ENCODE measurements at regions not wholly inside any gene's neighbourhood (a gene's known extent, or its start where the extent isn't known, plus 50 kb on each side); places are given as distances from the start of the nearest gene placed in this dataset.

GRCh38 chr9:84447305-84447704, 106.7 kb upstream of the SLC28A3 start:
- no peaks in the 10 kb centered on the region for H3K4me1 ChIP-seq (ENCODE audit: insufficient read depth, low read length, severe bottlenecking)
- H3K9me3 ChIP-seq (ENCODE audit: low read length) = no peaks in the 10 kb centered on the region
- H3K36me3 ChIP-seq (ENCODE audit: insufficient read depth, low read length) = no peaks in the 10 kb centered on the region
- H3K27me3 ChIP-seq (ENCODE audit: insufficient read depth, low read length) = no peaks in the 10 kb centered on the region
- no peaks in the 10 kb centered on the region for H4K20me1 ChIP-seq (ENCODE audit: insufficient read depth, low read length)
- H2AFZ ChIP-seq (ENCODE audit: low read length) = no peak overlapping the region
- no peaks in the 10 kb centered on the region for H3K79me2 ChIP-seq (ENCODE audit: insufficient read depth, low read length)
- H3K4me3 ChIP-seq (ENCODE audit: low read depth, low read length, poor library complexity, severe bottlenecking) = no peak overlapping the region
- H3K4me2 ChIP-seq (ENCODE audit: low read length) = no peak overlapping the region
- no peak overlapping the region for H3K9ac ChIP-seq (ENCODE audit: low read length)
- H3K27ac ChIP-seq (ENCODE audit: low read depth, low read length, poor library complexity, severe bottlenecking) = no peak overlapping the region
- no peaks in the 10 kb centered on the region for H3K9me2 ChIP-seq (ENCODE audit: low read depth, low read length)
- TF ChIP-seq, protein P1, sequence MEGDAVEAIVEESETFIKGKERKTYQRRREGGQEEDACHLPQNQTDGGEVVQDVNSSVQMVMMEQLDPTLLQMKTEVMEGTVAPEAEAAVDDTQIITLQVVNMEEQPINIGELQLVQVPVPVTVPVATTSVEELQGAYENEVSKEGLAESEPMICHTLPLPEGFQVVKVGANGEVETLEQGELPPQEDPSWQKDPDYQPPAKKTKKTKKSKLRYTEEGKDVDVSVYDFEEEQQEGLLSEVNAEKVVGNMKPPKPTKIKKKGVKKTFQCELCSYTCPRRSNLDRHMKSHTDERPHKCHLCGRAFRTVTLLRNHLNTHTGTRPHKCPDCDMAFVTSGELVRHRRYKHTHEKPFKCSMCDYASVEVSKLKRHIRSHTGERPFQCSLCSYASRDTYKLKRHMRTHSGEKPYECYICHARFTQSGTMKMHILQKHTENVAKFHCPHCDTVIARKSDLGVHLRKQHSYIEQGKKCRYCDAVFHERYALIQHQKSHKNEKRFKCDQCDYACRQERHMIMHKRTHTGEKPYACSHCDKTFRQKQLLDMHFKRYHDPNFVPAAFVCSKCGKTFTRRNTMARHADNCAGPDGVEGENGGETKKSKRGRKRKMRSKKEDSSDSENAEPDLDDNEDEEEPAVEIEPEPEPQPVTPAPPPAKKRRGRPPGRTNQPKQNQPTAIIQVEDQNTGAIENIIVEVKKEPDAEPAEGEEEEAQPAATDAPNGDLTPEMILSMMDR (IDR thresholded peaks at IDR 0.05; ENCODE audit: low read length) = no peak
- no peak for TF ChIP-seq EZH2 (IDR thresholded peaks at IDR 0.05; ENCODE audit: borderline replicate concordance, low read length)
- no peaks in the 10 kb centered on the region for H3F3A ChIP-seq (ENCODE audit: insufficient read depth, low read length)

DNA sequence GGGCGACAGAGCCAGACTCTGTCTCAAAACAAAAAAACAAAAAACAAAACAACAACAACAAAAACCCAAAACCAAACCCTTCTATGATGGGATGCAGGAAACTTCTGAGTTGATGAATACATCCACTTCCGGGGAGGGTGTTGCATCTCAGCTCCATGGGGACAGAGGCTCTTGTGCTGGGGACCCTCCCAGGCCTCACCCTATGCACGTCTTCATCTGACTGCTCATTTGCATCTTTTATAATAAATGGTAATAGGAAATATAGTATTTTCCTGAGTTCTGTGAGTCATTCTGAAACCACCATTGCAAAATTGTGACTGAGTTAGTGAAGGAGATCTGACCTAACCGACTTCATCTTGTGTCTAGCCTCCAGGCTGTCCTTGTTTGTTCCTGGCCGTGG, 109.5 kb upstream of the SLC28A3 start:
- H3K4me1 ChIP-seq (ENCODE audit: insufficient read depth, low read length, severe bottlenecking) = no peaks in the 10 kb centered on the region
- H3K9me3 ChIP-seq (ENCODE audit: low read length) = no peaks in the 10 kb centered on the region
- no peaks in the 10 kb centered on the region for H3F3A ChIP-seq (ENCODE audit: insufficient read depth, low read length)
- TF ChIP-seq, protein P1 (IDR thresholded peaks at IDR 0.05; ENCODE audit: low read length) = no peak
- no peak for TF ChIP-seq EZH2 (IDR thresholded peaks at IDR 0.05; ENCODE audit: borderline replicate concordance, low read length)
- H3K36me3 ChIP-seq (ENCODE audit: insufficient read depth, low read length) = no peaks in the 10 kb centered on the region
- H3K79me2 ChIP-seq (ENCODE audit: insufficient read depth, low read length) = no peaks in the 10 kb centered on the region
- H3K9me2 ChIP-seq (ENCODE audit: low read depth, low read length) = no peaks in the 10 kb centered on the region
- no peak overlapping the region for H2AFZ ChIP-seq (ENCODE audit: low read length)
- H4K20me1 ChIP-seq (ENCODE audit: insufficient read depth, low read length) = no peaks in the 10 kb centered on the region
- no peak overlapping the region for H3K27ac ChIP-seq (ENCODE audit: low read depth, low read length, poor library complexity, severe bottlenecking)
- no peak overlapping the region for H3K4me3 ChIP-seq (ENCODE audit: low read depth, low read length, poor library complexity, severe bottlenecking)
- no peak overlapping the region for H3K4me2 ChIP-seq (ENCODE audit: low read length)
- no peak overlapping the region for H3K9ac ChIP-seq (ENCODE audit: low read length)
- H3K27me3 ChIP-seq (ENCODE audit: insufficient read depth, low read length) = no peaks in the 10 kb centered on the region

- Histone ChIP-seq H3K9ac (ENCODE audit: low read length) (no peak overlapping the region), H3K4me1 (ENCODE audit: insufficient read depth, low read length, severe bottlenecking) (no peaks in the 10 kb centered on the region), H3K36me3 (ENCODE audit: insufficient read depth, low read length) (no peaks in the 10 kb centered on the region), H3K9me3 (ENCODE audit: low read length) (no peaks in the 10 kb centered on the region), H3K4me3 (ENCODE audit: low read depth, low read length, poor library complexity, severe bottlenecking) (no peak overlapping the region), H4K20me1 (ENCODE audit: insufficient read depth, low read length) (no peaks in the 10 kb centered on the region), H2AFZ (ENCODE audit: low read length) (no peak overlapping the region), H3K9me2 (ENCODE audit: low read depth, low read length) (no peaks in the 10 kb centered on the region), H3F3A (ENCODE audit: insufficient read depth, low read length) (no peaks in the 10 kb centered on the region), H3K27ac (ENCODE audit: low read depth, low read length, poor library complexity, severe bottlenecking) (no peak overlapping the region), H3K79me2 (ENCODE audit: insufficient read depth, low read length) (no peaks in the 10 kb centered on the region), H3K4me2 (ENCODE audit: low read length) (no peak overlapping the region), H3K27me3 (ENCODE audit: insufficient read depth, low read length) (no peaks in the 10 kb centered on the region)
- TF ChIP-seq, protein P1 (IDR thresholded peaks at IDR 0.05; ENCODE audit: low read length) = no peak
- TF ChIP-seq EZH2 (IDR thresholded peaks at IDR 0.05; ENCODE audit: borderline replicate concordance, low read length) = no peak
These were observed 116.0 kb upstream of the SLC28A3 start for GRCh38 chr9:84456527-84456926.

All from OCI-LY1 (cell line).